Osteocyte (in vitro differentiated cells): ENCODE measurements at regions not wholly inside any gene's neighbourhood (a gene's known extent, or its start where the extent isn't known, plus 50 kb on each side); places are given as distances from the start of the nearest gene placed in this dataset.
A peak's percentile ranks its signal among the peaks of the same experiment; 100 is the strongest.

Experiments
- DNase-seq: peaks from one replicate; pipeline ENCODE4 v3.0.0; 2021; ENCODE audit warnings: mixed read lengths; ENCODE audit not compliant: unreplicated experiment; ENCODE audit errors: extremely low spot score
- H3K27ac Mint-ChIP-seq: one replicate; pipeline ENCODE4 v1.8.0; 2021; ENCODE audit warnings: mild to moderate bottlenecking, mixed read lengths; ENCODE audit not compliant: unreplicated experiment
- H3K27me3 Mint-ChIP-seq: one replicate; pipeline ENCODE4 v1.8.0; 2021; ENCODE audit warnings: mixed read lengths; ENCODE audit not compliant: unreplicated experiment
- H3K36me3 Mint-ChIP-seq: one replicate; pipeline ENCODE4 v1.8.0; 2021; ENCODE audit warnings: mixed read lengths; ENCODE audit not compliant: unreplicated experiment
- H3K4me1 Mint-ChIP-seq: one replicate; pipeline ENCODE4 v1.8.0; 2021; ENCODE audit warnings: mixed read lengths; ENCODE audit not compliant: unreplicated experiment
- H3K4me3 Mint-ChIP-seq: one replicate; pipeline ENCODE4 v1.8.0; 2021; ENCODE audit warnings: mild to moderate bottlenecking, moderate library complexity, mixed read lengths; ENCODE audit not compliant: unreplicated experiment
- H3K9me3 Mint-ChIP-seq: one replicate; pipeline ENCODE4 v1.8.0; 2021; ENCODE audit warnings: mixed read lengths; ENCODE audit not compliant: unreplicated experiment
- TF ChIP-seq, protein P1 (sequence below): fragments of 200-600 bp; sonication (generic); IDR thresholded peaks from 2 replicates; pipeline ENCODE4 v1.5.0; 2021; ENCODE audit warnings: antibody characterized with exemption, mild to moderate bottlenecking, moderate library complexity

- H3K27ac Mint-ChIP-seq: no peak overlapping the region
- TF ChIP-seq, protein P1, sequence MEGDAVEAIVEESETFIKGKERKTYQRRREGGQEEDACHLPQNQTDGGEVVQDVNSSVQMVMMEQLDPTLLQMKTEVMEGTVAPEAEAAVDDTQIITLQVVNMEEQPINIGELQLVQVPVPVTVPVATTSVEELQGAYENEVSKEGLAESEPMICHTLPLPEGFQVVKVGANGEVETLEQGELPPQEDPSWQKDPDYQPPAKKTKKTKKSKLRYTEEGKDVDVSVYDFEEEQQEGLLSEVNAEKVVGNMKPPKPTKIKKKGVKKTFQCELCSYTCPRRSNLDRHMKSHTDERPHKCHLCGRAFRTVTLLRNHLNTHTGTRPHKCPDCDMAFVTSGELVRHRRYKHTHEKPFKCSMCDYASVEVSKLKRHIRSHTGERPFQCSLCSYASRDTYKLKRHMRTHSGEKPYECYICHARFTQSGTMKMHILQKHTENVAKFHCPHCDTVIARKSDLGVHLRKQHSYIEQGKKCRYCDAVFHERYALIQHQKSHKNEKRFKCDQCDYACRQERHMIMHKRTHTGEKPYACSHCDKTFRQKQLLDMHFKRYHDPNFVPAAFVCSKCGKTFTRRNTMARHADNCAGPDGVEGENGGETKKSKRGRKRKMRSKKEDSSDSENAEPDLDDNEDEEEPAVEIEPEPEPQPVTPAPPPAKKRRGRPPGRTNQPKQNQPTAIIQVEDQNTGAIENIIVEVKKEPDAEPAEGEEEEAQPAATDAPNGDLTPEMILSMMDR: no peak
- H3K27me3 Mint-ChIP-seq: no peaks in the 10 kb centered on the region
- no peaks in the 10 kb centered on the region for H3K36me3 Mint-ChIP-seq
- no peak overlapping the region for H3K4me3 Mint-ChIP-seq
- H3K9me3 Mint-ChIP-seq: peaks cover 45% of the 10 kb centered on the region
- peak; percentile 36 for DNase-seq
- no peaks in the 10 kb centered on the region for H3K4me1 Mint-ChIP-seq
Measured at GRCh38 chr22:47686594-47687345, 924.3 kb downstream of the TBC1D22A start.

DNA sequence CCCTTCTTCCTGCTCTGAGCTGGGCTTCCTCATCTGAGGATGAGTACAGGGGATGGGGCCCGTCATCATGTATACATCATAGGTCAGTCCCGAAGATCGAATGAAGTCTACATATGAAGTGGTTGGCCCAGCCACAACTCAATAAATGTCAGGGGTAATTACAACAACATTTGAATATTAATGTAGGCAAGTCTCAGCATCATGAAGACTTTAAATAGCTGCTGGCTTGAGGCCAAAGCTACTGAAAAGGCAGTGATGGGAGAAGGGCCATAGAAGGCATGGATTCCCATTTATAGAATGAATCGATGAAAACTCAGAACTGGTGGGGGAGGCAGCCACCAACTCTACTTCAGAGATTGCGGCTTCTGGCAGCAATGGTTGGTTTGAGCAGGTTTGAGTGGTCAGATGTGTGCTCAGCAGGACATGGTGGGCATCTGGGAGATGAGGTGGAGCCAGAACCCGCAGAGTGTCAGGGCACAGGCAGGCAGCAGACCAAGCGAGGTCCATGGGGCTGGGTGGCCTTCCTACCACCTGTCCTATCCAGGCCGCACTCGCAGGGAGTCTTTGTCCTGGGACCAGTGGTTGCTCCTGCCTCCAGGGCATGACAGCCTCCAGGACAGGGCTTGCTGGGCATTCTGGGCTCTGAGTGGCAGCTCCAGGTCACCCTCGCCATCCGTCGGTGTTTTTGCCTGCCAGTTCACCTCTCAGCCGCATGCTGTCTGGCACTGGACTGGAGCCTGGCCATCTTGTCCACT lies 919.1 kb downstream of the TBC1D22A start:
- DNase-seq: peak; percentile 77
- Mint-ChIP-seq H3K4me1 (no peaks in the 10 kb centered on the region), H3K36me3 (no peaks in the 10 kb centered on the region), H3K27me3 (no peaks in the 10 kb centered on the region), H3K9me3 (peaks cover 48% of the 10 kb centered on the region), H3K4me3 (no peak overlapping the region), H3K27ac (no peak overlapping the region)
- TF ChIP-seq, protein P1: no peak

DNA sequence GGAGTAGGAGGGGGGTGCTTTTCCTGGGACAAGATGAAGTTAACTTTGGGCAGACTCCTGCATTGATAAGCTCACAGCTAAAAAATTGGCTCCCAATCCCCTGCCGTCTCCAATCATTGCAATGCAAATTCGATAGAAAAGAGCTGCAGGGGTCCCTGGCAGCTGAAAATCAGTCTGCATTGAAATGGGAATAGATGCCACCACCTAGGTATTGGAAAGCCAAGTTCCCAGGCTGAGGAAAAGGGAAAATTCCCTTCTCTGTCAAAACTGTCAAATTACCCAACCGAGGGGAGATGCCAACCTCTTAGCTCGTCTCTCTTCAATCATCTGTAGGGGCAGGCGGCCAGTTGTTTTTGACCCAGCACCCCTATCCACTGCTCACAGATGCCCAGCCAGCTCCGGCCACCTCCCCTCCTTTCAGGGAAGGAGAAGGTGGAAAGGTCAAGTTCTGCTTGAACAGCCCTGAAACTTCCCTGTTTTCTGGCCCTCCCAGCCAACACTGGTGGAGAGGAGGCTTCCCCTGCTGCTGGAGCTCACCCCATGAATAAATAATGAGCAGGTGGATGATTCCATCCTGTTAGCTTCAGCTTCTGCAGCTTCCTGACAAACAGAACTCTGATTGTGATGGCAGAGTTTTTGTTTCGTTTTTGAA lies 916.3 kb downstream of the TBC1D22A start:
- H3K9me3 Mint-ChIP-seq: peaks cover 29% of the 10 kb centered on the region
- H3K4me3 Mint-ChIP-seq: no peak overlapping the region
- DNase-seq: peak; percentile 68
- TF ChIP-seq, protein P1: no peak
- H3K36me3 Mint-ChIP-seq: no peaks in the 10 kb centered on the region
- no peak overlapping the region for H3K27ac Mint-ChIP-seq
- H3K4me1 Mint-ChIP-seq: no peaks in the 10 kb centered on the region
- no peaks in the 10 kb centered on the region for H3K27me3 Mint-ChIP-seq

DNA sequence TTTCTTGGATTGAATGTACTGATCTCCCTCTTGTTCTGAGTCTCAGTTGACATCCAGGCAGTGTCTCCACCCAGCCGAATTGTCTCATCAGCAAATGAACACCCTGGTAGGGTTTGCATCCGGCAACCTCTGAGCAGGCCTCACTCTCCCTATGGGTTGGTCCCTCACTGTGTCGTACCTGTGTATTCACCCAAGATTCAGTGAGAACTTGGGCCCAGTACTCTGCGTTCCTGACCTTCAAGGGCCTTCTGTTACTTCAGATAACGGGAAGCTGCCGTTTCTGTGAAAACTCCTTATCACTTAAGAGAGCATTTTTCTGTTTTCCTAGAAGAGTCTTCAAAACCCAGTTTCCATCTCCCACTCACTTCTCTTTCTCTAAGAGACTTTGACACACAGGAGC lies 915.6 kb downstream of the TBC1D22A start:
- Mint-ChIP-seq H3K9me3 (peaks cover 22% of the 10 kb centered on the region), H3K27ac (no peak overlapping the region), H3K4me3 (no peak overlapping the region), H3K36me3 (no peaks in the 10 kb centered on the region), H3K27me3 (no peaks in the 10 kb centered on the region), H3K4me1 (no peaks in the 10 kb centered on the region)
- DNase-seq: peak; percentile 48
- TF ChIP-seq, protein P1: no peak

DNA sequence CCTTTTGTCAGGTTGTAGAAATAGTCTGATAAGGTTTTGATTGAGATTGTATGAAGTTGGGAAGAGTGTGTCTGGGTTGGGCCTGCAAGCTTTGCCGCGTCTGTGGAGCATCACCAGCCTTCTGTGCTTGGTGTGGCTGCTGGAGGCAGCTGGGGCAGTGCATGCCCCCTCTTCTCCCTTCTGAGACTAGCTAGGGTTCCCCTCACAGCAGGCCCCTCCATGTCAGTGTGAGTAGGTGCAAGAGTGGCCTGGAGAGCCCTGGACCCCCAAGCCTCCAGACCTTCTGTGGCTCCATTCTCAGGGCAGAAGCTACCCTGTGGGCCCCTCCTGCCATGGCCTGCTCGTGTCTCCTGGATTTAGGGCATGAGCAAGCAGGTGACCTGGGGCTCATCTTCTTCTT lies 914.2 kb downstream of the TBC1D22A start:
- Mint-ChIP-seq H3K27me3 (no peaks in the 10 kb centered on the region), H3K36me3 (no peaks in the 10 kb centered on the region), H3K9me3 (peaks cover 21% of the 10 kb centered on the region), H3K4me1 (no peaks in the 10 kb centered on the region), H3K4me3 (no peak overlapping the region), H3K27ac (no peak overlapping the region)
- no peak for DNase-seq
- TF ChIP-seq, protein P1: no peak
